ENCODE measurements at regions not wholly inside any gene's neighbourhood (a gene's known extent, or its start where the extent isn't known, plus 50 kb on each side); places are given as distances from the start of the nearest gene placed in this dataset.

DNA sequence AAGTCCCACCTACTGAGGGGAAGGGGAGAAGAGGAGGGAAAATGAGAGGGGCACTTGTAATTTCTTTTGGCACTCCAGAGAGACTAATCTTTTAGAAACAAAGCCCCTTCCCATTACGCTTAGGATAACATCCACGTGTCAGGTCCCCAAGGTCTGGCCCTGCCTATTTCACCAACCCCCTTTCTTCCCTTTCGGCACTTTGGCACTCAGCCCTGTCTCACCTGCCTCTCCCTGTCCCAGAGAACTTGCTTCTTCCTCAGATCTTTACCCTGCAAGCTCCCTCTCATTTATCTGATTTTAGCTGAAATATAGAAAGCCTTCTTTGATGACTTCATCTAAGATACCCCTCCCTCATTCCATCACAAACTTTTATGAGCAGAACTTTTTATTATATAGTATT, 55.5 kb downstream of the RASSF10 start:
- TF ChIP-seq, protein P1, sequence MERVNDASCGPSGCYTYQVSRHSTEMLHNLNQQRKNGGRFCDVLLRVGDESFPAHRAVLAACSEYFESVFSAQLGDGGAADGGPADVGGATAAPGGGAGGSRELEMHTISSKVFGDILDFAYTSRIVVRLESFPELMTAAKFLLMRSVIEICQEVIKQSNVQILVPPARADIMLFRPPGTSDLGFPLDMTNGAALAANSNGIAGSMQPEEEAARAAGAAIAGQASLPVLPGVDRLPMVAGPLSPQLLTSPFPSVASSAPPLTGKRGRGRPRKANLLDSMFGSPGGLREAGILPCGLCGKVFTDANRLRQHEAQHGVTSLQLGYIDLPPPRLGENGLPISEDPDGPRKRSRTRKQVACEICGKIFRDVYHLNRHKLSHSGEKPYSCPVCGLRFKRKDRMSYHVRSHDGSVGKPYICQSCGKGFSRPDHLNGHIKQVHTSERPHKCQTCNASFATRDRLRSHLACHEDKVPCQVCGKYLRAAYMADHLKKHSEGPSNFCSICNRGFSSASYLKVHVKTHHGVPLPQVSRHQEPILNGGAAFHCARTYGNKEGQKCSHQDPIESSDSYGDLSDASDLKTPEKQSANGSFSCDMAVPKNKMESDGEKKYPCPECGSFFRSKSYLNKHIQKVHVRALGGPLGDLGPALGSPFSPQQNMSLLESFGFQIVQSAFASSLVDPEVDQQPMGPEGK (CRISPR knock-in tag; IDR thresholded peaks at IDR 0.05; ENCODE audit: borderline replicate concordance): no peak
- TF ChIP-seq GLIS3 (CRISPR knock-in tag; IDR thresholded peaks at IDR 0.05) (no peak), SNAI2 (CRISPR knock-in tag; IDR thresholded peaks at IDR 0.05) (no peak), TOX (CRISPR knock-in tag; IDR thresholded peaks at IDR 0.05; ENCODE audit: borderline replicate concordance) (no peak), ZNF8 (CRISPR knock-in tag; IDR thresholded peaks at IDR 0.05) (no peak), ZFP3 (CRISPR knock-in tag; IDR thresholded peaks at IDR 0.05) (no peak), ARNTL (CRISPR knock-in tag; IDR thresholded peaks at IDR 0.05; ENCODE audit: borderline replicate concordance, low read depth) (no peak), ZNF565 (CRISPR knock-in tag; conservative IDR thresholded peaks at IDR 0.05; ENCODE audit: low read depth) (no peak), OSR1 (CRISPR knock-in tag; IDR thresholded peaks at IDR 0.05) (no peak), TCF4 (CRISPR knock-in tag; IDR thresholded peaks at IDR 0.05; ENCODE audit: borderline replicate concordance) (no peak)
- TF ChIP-seq, protein P2, sequence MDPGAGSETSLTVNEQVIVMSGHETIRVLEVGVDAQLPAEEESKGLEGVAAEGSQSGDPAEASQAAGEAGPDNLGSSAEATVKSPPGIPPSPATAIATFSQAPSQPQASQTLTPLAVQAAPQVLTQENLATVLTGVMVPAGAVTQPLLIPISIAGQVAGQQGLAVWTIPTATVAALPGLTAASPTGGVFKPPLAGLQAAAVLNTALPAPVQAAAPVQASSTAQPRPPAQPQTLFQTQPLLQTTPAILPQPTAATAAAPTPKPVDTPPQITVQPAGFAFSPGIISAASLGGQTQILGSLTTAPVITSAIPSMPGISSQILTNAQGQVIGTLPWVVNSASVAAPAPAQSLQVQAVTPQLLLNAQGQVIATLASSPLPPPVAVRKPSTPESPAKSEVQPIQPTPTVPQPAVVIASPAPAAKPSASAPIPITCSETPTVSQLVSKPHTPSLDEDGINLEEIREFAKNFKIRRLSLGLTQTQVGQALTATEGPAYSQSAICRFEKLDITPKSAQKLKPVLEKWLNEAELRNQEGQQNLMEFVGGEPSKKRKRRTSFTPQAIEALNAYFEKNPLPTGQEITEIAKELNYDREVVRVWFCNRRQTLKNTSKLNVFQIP (CRISPR knock-in tag; IDR thresholded peaks at IDR 0.05; ENCODE audit: borderline replicate concordance, low read depth): no peak
- TF ChIP-seq, protein P3, sequence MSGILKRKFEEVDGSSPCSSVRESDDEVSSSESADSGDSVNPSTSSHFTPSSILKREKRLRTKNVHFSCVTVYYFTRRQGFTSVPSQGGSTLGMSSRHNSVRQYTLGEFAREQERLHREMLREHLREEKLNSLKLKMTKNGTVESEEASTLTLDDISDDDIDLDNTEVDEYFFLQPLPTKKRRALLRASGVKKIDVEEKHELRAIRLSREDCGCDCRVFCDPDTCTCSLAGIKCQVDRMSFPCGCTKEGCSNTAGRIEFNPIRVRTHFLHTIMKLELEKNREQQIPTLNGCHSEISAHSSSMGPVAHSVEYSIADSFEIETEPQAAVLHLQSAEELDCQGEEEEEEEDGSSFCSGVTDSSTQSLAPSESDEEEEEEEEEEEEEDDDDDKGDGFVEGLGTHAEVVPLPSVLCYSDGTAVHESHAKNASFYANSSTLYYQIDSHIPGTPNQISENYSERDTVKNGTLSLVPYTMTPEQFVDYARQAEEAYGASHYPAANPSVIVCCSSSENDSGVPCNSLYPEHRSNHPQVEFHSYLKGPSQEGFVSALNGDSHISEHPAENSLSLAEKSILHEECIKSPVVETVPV (CRISPR knock-in tag; IDR thresholded peaks at IDR 0.05): no peak
- TF ChIP-seq, protein P4, sequence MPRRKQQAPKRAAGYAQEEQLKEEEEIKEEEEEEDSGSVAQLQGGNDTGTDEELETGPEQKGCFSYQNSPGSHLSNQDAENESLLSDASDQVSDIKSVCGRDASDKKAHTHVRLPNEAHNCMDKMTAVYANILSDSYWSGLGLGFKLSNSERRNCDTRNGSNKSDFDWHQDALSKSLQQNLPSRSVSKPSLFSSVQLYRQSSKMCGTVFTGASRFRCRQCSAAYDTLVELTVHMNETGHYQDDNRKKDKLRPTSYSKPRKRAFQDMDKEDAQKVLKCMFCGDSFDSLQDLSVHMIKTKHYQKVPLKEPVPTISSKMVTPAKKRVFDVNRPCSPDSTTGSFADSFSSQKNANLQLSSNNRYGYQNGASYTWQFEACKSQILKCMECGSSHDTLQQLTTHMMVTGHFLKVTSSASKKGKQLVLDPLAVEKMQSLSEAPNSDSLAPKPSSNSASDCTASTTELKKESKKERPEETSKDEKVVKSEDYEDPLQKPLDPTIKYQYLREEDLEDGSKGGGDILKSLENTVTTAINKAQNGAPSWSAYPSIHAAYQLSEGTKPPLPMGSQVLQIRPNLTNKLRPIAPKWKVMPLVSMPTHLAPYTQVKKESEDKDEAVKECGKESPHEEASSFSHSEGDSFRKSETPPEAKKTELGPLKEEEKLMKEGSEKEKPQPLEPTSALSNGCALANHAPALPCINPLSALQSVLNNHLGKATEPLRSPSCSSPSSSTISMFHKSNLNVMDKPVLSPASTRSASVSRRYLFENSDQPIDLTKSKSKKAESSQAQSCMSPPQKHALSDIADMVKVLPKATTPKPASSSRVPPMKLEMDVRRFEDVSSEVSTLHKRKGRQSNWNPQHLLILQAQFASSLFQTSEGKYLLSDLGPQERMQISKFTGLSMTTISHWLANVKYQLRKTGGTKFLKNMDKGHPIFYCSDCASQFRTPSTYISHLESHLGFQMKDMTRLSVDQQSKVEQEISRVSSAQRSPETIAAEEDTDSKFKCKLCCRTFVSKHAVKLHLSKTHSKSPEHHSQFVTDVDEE (CRISPR knock-in tag; IDR thresholded peaks at IDR 0.05): no peak
